Middle frontal gyrus (tissue), 1 donor: ENCODE measurements at regions not wholly inside any gene's neighbourhood (a gene's known extent, or its start where the extent isn't known, plus 50 kb on each side); places are given as distances from the start of the nearest gene placed in this dataset.
"Not testable (repeated sequence)": the region's sequence is repeated elsewhere in the genome, so short reads cannot be mapped to it uniquely, and the experiment has no call there.

ENCODE experiments used
- DNase-seq: peaks from one replicate; pipeline ENCODE4 v3.0.0-alpha.2; 2015; ENCODE audit warnings: low spot score; ENCODE audit errors: extremely low spot score

GRCh38 chr12:131507094-131507493 is 203.8 kb upstream of the SFSWAP start:
- DNase-seq = no peak

GRCh38 chr12:131507881-131508280 is 203.0 kb upstream of the SFSWAP start:
- no peak for DNase-seq

- no peak for DNase-seq
Measured at GRCh38 chr12:131509701-131510100, 201.2 kb upstream of the SFSWAP start.

GRCh38 chr12:131510431-131510830 is 200.5 kb upstream of the SFSWAP start:
- no peak for DNase-seq

- DNase-seq = no peak
Measured at GRCh38 chr12:131511391-131511802, 199.5 kb upstream of the SFSWAP start.

- no peak for DNase-seq
Measured at GRCh38 chr12:131511803-131512561, 198.9 kb upstream of the SFSWAP start.

GRCh38 chr12:131513606-131514005 is 197.3 kb upstream of the SFSWAP start:
- DNase-seq = no peak

GRCh38 chr12:131520553-131520952 is 190.3 kb upstream of the SFSWAP start:
- DNase-seq = not testable (repeated sequence)

GRCh38 chr12:131521326-131521725 is 189.6 kb upstream of the SFSWAP start:
- no peak for DNase-seq

- no peak for DNase-seq
Measured at GRCh38 chr12:131525795-131526508, 184.9 kb upstream of the SFSWAP start.

GRCh38 chr12:131527092-131527491 is 183.8 kb upstream of the SFSWAP start:
- no peak for DNase-seq

- DNase-seq = no peak
Measured at GRCh38 chr12:131527736-131528135, 183.2 kb upstream of the SFSWAP start.

GRCh38 chr12:131528144-131528543 is 182.7 kb upstream of the SFSWAP start:
- DNase-seq = no peak

GRCh38 chr12:131528667-131529066 is 182.2 kb upstream of the SFSWAP start:
- DNase-seq = no peak

GRCh38 chr12:131529196-131530040 is 181.5 kb upstream of the SFSWAP start:
- no peak for DNase-seq

- no peak for DNase-seq
Measured at GRCh38 chr12:131530041-131530332, 180.9 kb upstream of the SFSWAP start.

GRCh38 chr12:131530422-131530821 is 180.5 kb upstream of the SFSWAP start:
- peak; percentile 6 for DNase-seq

- no peak for DNase-seq
Measured at GRCh38 chr12:131533139-131533538, 177.8 kb upstream of the SFSWAP start.

- DNase-seq = no peak
Measured at GRCh38 chr12:131535779-131536178, 175.1 kb upstream of the SFSWAP start.

- no peak for DNase-seq
Measured at GRCh38 chr12:131536337-131536736, 174.6 kb upstream of the SFSWAP start.

- no peak for DNase-seq
Measured at GRCh38 chr12:131536766-131537165, 174.1 kb upstream of the SFSWAP start.
